Epithelial cell of esophagus (primary cell): ENCODE measurements at regions not wholly inside any gene's neighbourhood (a gene's known extent, or its start where the extent isn't known, plus 50 kb on each side); places are given as distances from the start of the nearest gene placed in this dataset.
"Not testable (repeated sequence)": the region's sequence is repeated elsewhere in the genome, so short reads cannot be mapped to it uniquely, and the experiment has no call there.

Experiments
- DNase-seq: peaks from one replicate; pipeline ENCODE4 v3.0.0; 2010; ENCODE audit warnings: low read depth
- H3K4me3 ChIP-seq: 2 replicates; pipeline ENCODE4 v1.5.1; 2011; ENCODE audit warnings: mild to moderate bottlenecking, low read length, control low read depth
- CTCF ChIP-seq: IDR thresholded peaks from 2 replicates; pipeline ENCODE4 v1.5.1; 2011; ENCODE audit warnings: low read depth, mild to moderate bottlenecking, low read length, control low read depth, inconsistent platforms; ENCODE audit not compliant: insufficient read depth; ENCODE audit errors: missing control alignments

- H3K4me3 ChIP-seq: no peak overlapping the region
- no peak for TF ChIP-seq CTCF
- DNase-seq: no peak
These were observed 130.6 kb upstream of the TGFBR2 start for GRCh38 chr3:30475809-30476178.

GRCh38 chr3:30476368-30477084, 129.9 kb upstream of the TGFBR2 start:
- peak; percentile 84 for DNase-seq
- no peak overlapping the region for H3K4me3 ChIP-seq
- TF ChIP-seq CTCF: no peak

- TF ChIP-seq CTCF: no peak
- no peak for DNase-seq
- H3K4me3 ChIP-seq: no peak overlapping the region
These were observed 129.1 kb upstream of the TGFBR2 start for GRCh38 chr3:30477149-30477921.

GRCh38 chr3:30479737-30480136, 126.7 kb upstream of the TGFBR2 start:
- H3K4me3 ChIP-seq, DNase-seq: not testable (repeated sequence)

- H3K4me3 ChIP-seq, DNase-seq: not testable (repeated sequence)
These were observed 126.2 kb upstream of the TGFBR2 start for GRCh38 chr3:30480156-30480555.

- DNase-seq: no peak
- no peak for TF ChIP-seq CTCF
- no peak overlapping the region for H3K4me3 ChIP-seq
These were observed 125.8 kb upstream of the TGFBR2 start for GRCh38 chr3:30480587-30480986.

GRCh38 chr3:30481241-30481640, 125.2 kb upstream of the TGFBR2 start:
- no peak for DNase-seq
- no peak overlapping the region for H3K4me3 ChIP-seq
- no peak for TF ChIP-seq CTCF

GRCh38 chr3:30484229-30484628, 122.2 kb upstream of the TGFBR2 start:
- not testable (repeated sequence) for H3K4me3 ChIP-seq, DNase-seq
